CD14-positive monocyte (primary cell): ENCODE measurements at regions not wholly inside any gene's neighbourhood (a gene's known extent, or its start where the extent isn't known, plus 50 kb on each side); places are given as distances from the start of the nearest gene placed in this dataset.
"Not testable (repeated sequence)": the region's sequence is repeated elsewhere in the genome, so short reads cannot be mapped to it uniquely, and the experiment has no call there.

Experiments
- DNase-seq, 3 donors: peaks; one replicate each; pipeline ENCODE4 v3.0.0-alpha.2; 2011 to 2022
- H2AFZ ChIP-seq: 2 replicates; pipeline ENCODE4 v1.6.0; 2012; ENCODE audit warnings: mild to moderate bottlenecking, low read depth, low read length, inconsistent platforms; ENCODE audit not compliant: insufficient read depth, poor library complexity, severe bottlenecking
- H3K27ac ChIP-seq, 2 donors: 1 replicate in 1 of 2; 2 replicates in 1 of 2; pipeline ENCODE4 v1.5.1; 2012 to 2013; ENCODE audit warnings: low read length in 2 of 2, control low read depth in 1 of 2, inconsistent platforms in 1 of 2, low read depth in 1 of 2, mild to moderate bottlenecking in 1 of 2
- H3K27me3 ChIP-seq, 2 donors: one replicate each; pipeline versions ENCODE4 v1.6.0 to v1.6.1; 2011 to 2013; ENCODE audit warnings: low read length in 2 of 2; ENCODE audit not compliant: control insufficient read depth in 2 of 2, insufficient read depth in 2 of 2
- H3K36me3 ChIP-seq, 2 donors: replicated peaks in 1 of 2; 1 replicate in 1 of 2; 2 replicates in 1 of 2; pipeline versions ENCODE4 v1.5.1 to v1.6.1; 2012 to 2013; ENCODE audit warnings: low read length in 2 of 2, control low read depth in 1 of 2, inconsistent platforms in 1 of 2, mild to moderate bottlenecking in 1 of 2; ENCODE audit not compliant: insufficient read depth in 2 of 2, control insufficient read depth in 1 of 2
- H3K4me1 ChIP-seq, 2 donors: 1 replicate in 1 of 2; 2 replicates in 1 of 2; pipeline versions ENCODE4 v1.5.1 to v1.6.1; 2012 to 2013; ENCODE audit warnings: low read length in 2 of 2, control low read depth in 1 of 2, inconsistent platforms in 1 of 2, mild to moderate bottlenecking in 1 of 2, moderate library complexity in 1 of 2; ENCODE audit not compliant: insufficient read depth in 2 of 2, control insufficient read depth in 1 of 2
- H3K4me2 ChIP-seq: replicated peaks from 2 replicates; pipeline ENCODE3; 2012; ENCODE audit warnings: low read length, moderate library complexity, mild to moderate bottlenecking; ENCODE audit not compliant: poor library complexity, severe bottlenecking; ENCODE audit errors: extremely low read depth
- H3K4me3 ChIP-seq, 3 experiments: fragments of 200-600 bp in 1 of 3; sonication (generic) in 1 of 3; replicated peaks in 1 of 3; 1 replicate in 2 of 3; 2 replicates in 1 of 3; pipeline ENCODE4 v1.5.1; 2011 to 2013; ENCODE audit warnings: low read length in 3 of 3, mild to moderate bottlenecking in 3 of 3, control low read depth in 2 of 3, low read depth in 2 of 3, inconsistent platforms in 1 of 3, moderate library complexity in 1 of 3
- H3K79me2 ChIP-seq: 2 replicates; pipeline ENCODE4 v1.6.0; 2012; ENCODE audit warnings: mild to moderate bottlenecking, control low read depth, inconsistent platforms, low read length, moderate library complexity; ENCODE audit not compliant: insufficient read depth
- H3K9ac ChIP-seq: 2 replicates; pipeline ENCODE4 v1.6.0; 2017; ENCODE audit warnings: low read length, mild to moderate bottlenecking; ENCODE audit not compliant: insufficient read depth, poor library complexity, severe bottlenecking
- H3K9me3 ChIP-seq, 2 donors: replicated peaks in 1 of 2; 1 replicate in 1 of 2; 2 replicates in 1 of 2; pipeline versions ENCODE4 v1.5.1 to v1.6.1; 2012 to 2013; ENCODE audit warnings: low read length in 2 of 2, control low read depth in 1 of 2; ENCODE audit not compliant: control insufficient read depth in 1 of 2, insufficient read depth in 1 of 2
- H4K20me1 ChIP-seq: 2 replicates; pipeline ENCODE4 v1.6.0; 2012; ENCODE audit warnings: mild to moderate bottlenecking, low read length, control low read depth, moderate library complexity; ENCODE audit not compliant: insufficient read depth
- H3K27ac Mint-ChIP-seq, 7 donors: one replicate each; pipeline ENCODE4 v1.8.0; 2020; ENCODE audit warnings: mild to moderate bottlenecking in 7 of 7, mixed read lengths in 7 of 7, moderate library complexity in 6 of 7, inconsistent platforms in 2 of 7
- H3K27me3 Mint-ChIP-seq, 3 donors: one replicate each; pipeline ENCODE4 v1.8.0; 2021 to 2022; ENCODE audit warnings: low read depth in 3 of 3, mild to moderate bottlenecking in 3 of 3, mixed read lengths in 3 of 3, moderate library complexity in 3 of 3, inconsistent platforms in 1 of 3
- H3K36me3 Mint-ChIP-seq, 2 donors: one replicate each; pipeline ENCODE4 v1.8.0; 2020; ENCODE audit warnings: mixed read lengths in 2 of 2, inconsistent platforms in 1 of 2, mild to moderate bottlenecking in 1 of 2
- H3K4me1 Mint-ChIP-seq: one replicate; pipeline ENCODE4 v1.8.0; 2020; ENCODE audit warnings: mild to moderate bottlenecking, mixed read lengths
- H3K4me3 Mint-ChIP-seq, 2 donors: one replicate each; pipeline ENCODE4 v1.8.0; 2020; ENCODE audit warnings: mild to moderate bottlenecking in 2 of 2, mixed read lengths in 2 of 2, moderate library complexity in 1 of 2
- H3K9me3 Mint-ChIP-seq, 7 donors: one replicate each; pipeline ENCODE4 v1.8.0; 2020 to 2022; ENCODE audit warnings: mixed read lengths in 7 of 7, mild to moderate bottlenecking in 6 of 7, moderate library complexity in 6 of 7, inconsistent platforms in 2 of 7
- CTCF ChIP-seq: fragments of 200-600 bp; IDR thresholded peaks from one replicate; pipeline ENCODE4 v1.8.0; 2022; ENCODE audit warnings: antibody characterized with exemption, mild to moderate bottlenecking
- WGBS: methylation state at CpG from one replicate; pipeline ENCODE4 v1.1.5; 2013; ENCODE audit warnings: missing lambda C conversion rate; ENCODE audit not compliant: insufficient coverage; 5-methylcytosine and 5-hydroxymethylcytosine counted together
- intact Hi-C, 2 donors: fragments of 100-400 bp; cut with micrococcal nuclease; formaldehyde crosslinking; loops; one replicate each; pipeline versions ENCODE4 v1.15.0 to v1.15.1; 2023

- intact Hi-C loops: no loop called here
These were observed 751.4 kb upstream of the DEFB115 start for GRCh38 chr20:30506100-30506499.

GRCh38 chr20:30508382-30508781 is 749.1 kb upstream of the DEFB115 start:
- H3K36me3 ChIP-seq, intact Hi-C loops, H3K79me2 ChIP-seq, H3K4me1 Mint-ChIP-seq, H3K4me1 ChIP-seq, H3K27ac Mint-ChIP-seq, H3K27ac ChIP-seq, H3K4me3 ChIP-seq, H2AFZ ChIP-seq, H4K20me1 ChIP-seq, H3K27me3 ChIP-seq, H3K27me3 Mint-ChIP-seq, H3K4me2 ChIP-seq, H3K9ac ChIP-seq, DNase-seq, H3K36me3 Mint-ChIP-seq, H3K4me3 Mint-ChIP-seq: not testable (repeated sequence)
- H3K9me3 Mint-ChIP-seq: peaks cover 14 to 71% (median 51%) of the 10 kb centered on the region in 7 donors
- WGBS: 96% methylated on average over 13 of the region's 21 CpGs
- H3K9me3 ChIP-seq: peaks cover 64 to 80% of the 10 kb centered on the region in 2 donors

More at GRCh38 chr20:30506100-30506499, 751.4 kb upstream of the DEFB115 start:
- 96% methylated on average over 5 of the region's 18 CpGs for WGBS
- no peaks in the 10 kb centered on the region for H3K79me2 ChIP-seq
- Mint-ChIP-seq H3K36me3 (no peaks in the 10 kb centered on the region), H3K27ac (no peak overlapping the region), H3K4me1 (no peaks in the 10 kb centered on the region), H3K27me3 (no peaks in the 10 kb centered on the region), H3K9me3 (peaks cover 14 to 50% (median 35%) of the 10 kb centered on the region in 7 donors), H3K4me3 (no peak overlapping the region)
- no peak overlapping the region for H3K4me3 ChIP-seq
- no peaks in the 10 kb centered on the region for H4K20me1 ChIP-seq
- no peaks in the 10 kb centered on the region for H3K27me3 ChIP-seq
- no peak for DNase-seq
- H3K27ac ChIP-seq: no peak overlapping the region
- no peak overlapping the region for H3K4me2 ChIP-seq
- H3K36me3 ChIP-seq: no peaks in the 10 kb centered on the region
- no peaks in the 10 kb centered on the region for H3K4me1 ChIP-seq
- no peak overlapping the region for H2AFZ ChIP-seq
- peaks cover 47 to 57% of the 10 kb centered on the region in 2 donors for H3K9me3 ChIP-seq
- H3K9ac ChIP-seq: no peak overlapping the region
- TF ChIP-seq CTCF: no peak
